Cardiac fibroblast (primary cell): ENCODE measurements at regions not wholly inside any gene's neighbourhood (a gene's known extent, or its start where the extent isn't known, plus 50 kb on each side); places are given as distances from the start of the nearest gene placed in this dataset.

ENCODE experiments used
- DNase-seq, 2 donors: peaks; one replicate each; pipeline versions ENCODE4 v3.0.0 to v3.0.0-alpha.2; 2010; ENCODE audit warnings: low read depth in 2 of 2
- H3K4me3 ChIP-seq, 2 donors: replicated peaks in 1 of 2; 1 replicate in 1 of 2; 2 replicates in 1 of 2; pipeline ENCODE4 v1.5.1; 2011; ENCODE audit warnings: low read depth in 2 of 2, low read length in 2 of 2, mild to moderate bottlenecking in 2 of 2, moderate library complexity in 1 of 2
- CTCF ChIP-seq: IDR thresholded peaks from one replicate; pipeline ENCODE4 v1.5.1; 2011; ENCODE audit warnings: low read depth, mild to moderate bottlenecking, low read length, inconsistent platforms

GRCh38 chr12:110996415-110996814 is 76.0 kb upstream of the MYL2 start:
- no peak overlapping the region for H3K4me3 ChIP-seq
- DNase-seq: no peak
- no peak for TF ChIP-seq CTCF

DNA sequence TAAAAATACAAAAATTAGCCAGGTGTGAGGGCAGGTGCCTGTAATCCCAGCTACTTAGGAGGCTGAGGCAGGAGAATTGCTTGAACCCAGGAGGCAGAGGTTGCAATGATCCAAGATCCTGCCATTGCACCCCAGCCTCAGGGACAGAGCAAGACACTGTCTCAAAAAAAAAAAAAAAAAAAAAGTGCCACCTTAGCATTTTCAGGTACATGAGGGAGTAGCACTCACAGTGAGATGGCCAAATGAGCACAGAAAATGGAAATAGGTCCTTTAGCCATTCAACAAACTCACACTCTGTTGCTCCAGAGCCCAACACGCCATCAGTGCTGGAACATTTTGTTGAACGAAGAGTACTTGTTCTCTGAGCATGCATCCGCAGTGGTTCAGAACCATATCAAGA is 75.2 kb upstream of the MYL2 start:
- TF ChIP-seq CTCF: no peak
- no peak for DNase-seq
- no peak overlapping the region for H3K4me3 ChIP-seq

DNA sequence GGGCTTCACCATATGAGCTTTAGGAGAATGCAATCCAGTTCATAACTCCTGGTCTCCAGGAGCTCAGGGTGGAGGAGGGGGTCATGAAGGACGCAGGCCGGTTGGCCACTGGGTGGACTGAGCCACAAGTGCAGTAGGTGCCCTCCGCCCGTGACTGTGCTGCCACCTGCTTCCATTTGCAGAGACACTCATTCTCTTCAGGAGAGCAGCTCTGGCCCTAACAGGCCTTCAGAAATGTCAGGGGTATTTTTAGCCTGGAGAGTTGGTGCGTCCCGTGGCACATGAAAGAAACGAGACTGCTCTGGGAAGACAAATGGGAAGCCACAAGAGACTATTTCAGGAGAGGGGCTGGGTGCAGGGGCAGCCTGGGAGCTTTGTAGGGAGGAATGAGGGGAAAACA is 74.6 kb upstream of the MYL2 start:
- no peak for DNase-seq
- no peak for TF ChIP-seq CTCF
- no peak overlapping the region for H3K4me3 ChIP-seq

DNA sequence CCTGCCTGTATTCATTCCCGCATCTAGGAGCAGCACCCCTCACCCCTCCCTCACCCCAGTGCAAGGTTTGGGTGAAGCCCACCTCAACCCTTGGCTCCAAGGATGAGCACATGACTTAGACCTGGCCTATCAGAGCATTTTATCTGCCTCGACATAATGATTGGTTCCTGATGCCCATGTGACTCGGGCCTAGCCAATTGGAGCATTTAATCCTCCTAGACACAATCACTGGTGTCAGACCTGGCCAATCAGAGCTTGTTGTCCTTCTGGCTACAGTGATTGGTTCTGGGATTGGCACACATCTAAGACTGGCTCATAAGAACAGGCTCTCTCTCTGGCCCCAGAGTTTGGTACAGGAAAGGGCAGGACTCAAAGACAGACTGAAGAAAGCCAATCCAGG is 73.1 kb upstream of the MYL2 start:
- no peak overlapping the region for H3K4me3 ChIP-seq
- DNase-seq: peak in 1 of 2 donors; percentile 3
- no peak for TF ChIP-seq CTCF

GRCh38 chr12:110992909-110993308 is 72.5 kb upstream of the MYL2 start:
- H3K4me3 ChIP-seq: no peak overlapping the region
- TF ChIP-seq CTCF: no peak
- no peak for DNase-seq

DNA sequence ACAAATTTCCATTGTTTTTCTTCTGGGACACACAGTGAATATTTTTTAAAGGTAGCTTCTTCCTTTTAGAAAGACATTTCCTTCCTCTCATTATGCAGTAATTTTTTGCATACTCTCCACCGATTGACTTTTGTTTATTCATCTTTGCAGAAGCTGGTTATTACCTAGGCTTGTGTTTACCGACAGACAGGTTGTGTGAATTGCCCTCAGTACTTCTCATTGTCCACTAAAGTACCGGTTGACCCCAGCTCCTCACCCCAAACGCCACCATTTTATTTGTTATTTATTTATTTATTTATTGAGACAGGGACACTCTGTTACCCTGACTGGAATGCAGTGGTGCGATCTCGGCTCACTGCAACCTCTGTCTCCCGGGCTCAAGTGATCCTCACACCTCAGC is 63.4 kb upstream of the MYL2 start:
- no peak overlapping the region for H3K4me3 ChIP-seq
- no peak for DNase-seq
- no peak for TF ChIP-seq CTCF

- DNase-seq: no peak
- no peak overlapping the region for H3K4me3 ChIP-seq
- TF ChIP-seq CTCF: no peak
These were observed 52.5 kb upstream of the MYL2 start for GRCh38 chr12:110972866-110973265.
